K562 (cell line): ENCODE measurements at regions not wholly inside any gene's neighbourhood (a gene's known extent, or its start where the extent isn't known, plus 50 kb on each side); places are given as distances from the start of the nearest gene placed in this dataset.

Experiments
- ATAC-seq: fragments of 200-7000 bp; cut with Tn5 transposase; 3 replicates; pipeline ENCODE4 v1.9.1; 2020; ENCODE audit warnings: moderate library complexity
- BruUV-seq: library from RNA; stranded (reverse); fragments of 400-500 nt; replicated peaks from 2 replicates; lab custom pipeline; 2021; lab: Mats Ljungman, UMichigan
- CTCF ChIA-PET: fragments of 300-600 bp; formaldehyde crosslinking; extraction: SDS; loops from one replicate; lab custom pipeline; 2021; ENCODE audit warnings: low intra/inter-chr PET ratio; lab: Yijun Ruan, JAX
- POLR2A ChIA-PET: fragments of 300-600, 350-650 bp; sonication (Branson Sonifier 250); formaldehyde crosslinking; extraction: SDS; loops from one replicate; lab custom pipeline; 2021; ENCODE audit warnings: antibody characterized with exemption, inconsistent platforms; lab: Yijun Ruan, JAX
- DNase-seq, 4 experiments: peaks; one replicate each; pipeline versions ENCODE4 v3.0.0 to v3.0.0-alpha.2; 2011 to 2018; ENCODE audit warnings: low spot score in 3 of 4, mixed read lengths in 3 of 4; ENCODE audit errors: extremely low read depth in 1 of 4
- FAIRE-seq: peaks from 2 replicates; lab custom pipeline; 2011; peaks lifted over from hg19 to GRCh38; lab: Jason Lieb, UNC
- H2AFZ ChIP-seq: 2 replicates; pipeline ENCODE4 v1.6.0; 2011; ENCODE audit warnings: low read depth, low read length, control low read depth, inconsistent platforms
- H3K27ac ChIP-seq: fragments of 200-600 bp; 3 replicates; pipeline ENCODE4 v1.8.0; 2011; ENCODE audit warnings: low read depth, mild to moderate bottlenecking, control low read depth, inconsistent platforms, low read length, moderate library complexity, mixed read lengths; ENCODE audit errors: extremely low read depth
- H3K27me3 ChIP-seq, 2 experiments: fragments of 300-600 bp in 1 of 2; 2 replicates in 1 of 2; 3 replicates in 1 of 2; pipeline versions ENCODE4 v1.6.0 to v1.8.0; 2011; ENCODE audit warnings: inconsistent platforms in 2 of 2, low read length in 2 of 2, mild to moderate bottlenecking in 1 of 2, mixed read lengths in 1 of 2, moderate library complexity in 1 of 2; ENCODE audit not compliant: control insufficient read depth in 2 of 2, insufficient read depth in 2 of 2
- H3K36me3 ChIP-seq: fragments of 300-600 bp; 3 replicates; pipeline ENCODE4 v1.8.0; 2011; ENCODE audit warnings: mild to moderate bottlenecking, low read length, inconsistent platforms; ENCODE audit not compliant: control insufficient read depth, insufficient read depth
- H3K4me1 ChIP-seq, 2 experiments: fragments of 200-600 bp in 1 of 2; replicated peaks in 1 of 2; 2 replicates in 1 of 2; 3 replicates in 1 of 2; pipeline versions ENCODE4 v1.5.1 to v1.8.0; 2011; ENCODE audit warnings: inconsistent platforms in 2 of 2, low read length in 2 of 2, mild to moderate bottlenecking in 1 of 2, mixed read lengths in 1 of 2, moderate library complexity in 1 of 2; ENCODE audit not compliant: control insufficient read depth in 2 of 2, insufficient read depth in 2 of 2
- H3K4me2 ChIP-seq: 2 replicates; pipeline ENCODE4 v1.6.1; 2011; ENCODE audit warnings: low read length, control low read depth, inconsistent platforms, mixed read lengths; ENCODE audit not compliant: insufficient read depth
- H3K4me3 ChIP-seq: fragments of 200-600 bp; sonication (generic), shearing (Covaris generic); 2 replicates; pipeline ENCODE4 v1.5.1; 2016; ENCODE audit warnings: control low read depth, inconsistent platforms
- H3K79me2 ChIP-seq: fragments of 200-600 bp; 3 replicates; pipeline ENCODE4 v1.8.0; 2011; ENCODE audit warnings: low read length, inconsistent platforms; ENCODE audit not compliant: control insufficient read depth, insufficient read depth
- H3K9ac ChIP-seq, 2 experiments: 2 replicates each; pipeline versions ENCODE4 v1.6.0 to v1.6.1; 2011; ENCODE audit warnings: low read depth in 2 of 2, low read length in 2 of 2, control low read depth in 1 of 2, inconsistent platforms in 1 of 2, mild to moderate bottlenecking in 1 of 2, mixed read lengths in 1 of 2; ENCODE audit not compliant: insufficient read depth in 1 of 2
- H3K9me1 ChIP-seq: one replicate; pipeline ENCODE4 v1.6.0; 2011; ENCODE audit warnings: inconsistent platforms, mild to moderate bottlenecking, low read length, moderate library complexity; ENCODE audit not compliant: control insufficient read depth, insufficient read depth
- H3K9me3 ChIP-seq: replicated peaks from 2 replicates; pipeline ENCODE4 v1.5.1; 2011; ENCODE audit warnings: low read depth, low read length, inconsistent platforms; ENCODE audit not compliant: control insufficient read depth, insufficient read depth
- H4K20me1 ChIP-seq: replicated peaks from 2 replicates; pipeline ENCODE4 v1.6.1; 2011; ENCODE audit warnings: low read length, inconsistent platforms, mixed read lengths; ENCODE audit not compliant: control insufficient read depth, insufficient read depth
- CREBBP ChIP-seq: IDR thresholded peaks from one replicate; pipeline ENCODE4 v1.6.1; 2012; ENCODE audit warnings: low read depth, mild to moderate bottlenecking, control low read depth, inconsistent platforms, low read length
- GABPA ChIP-seq: fragments of 200-800 bp; sonication (Bioruptor generic); conservative IDR thresholded peaks from 2 replicates; pipeline ENCODE4 v1.6.1; 2016; ENCODE audit warnings: low read depth, missing genetic modification characterization, missing compliant biosample characterization
- MAFK ChIP-seq: IDR thresholded peaks from 2 replicates; pipeline ENCODE4 v1.6.1; 2011; ENCODE audit warnings: low read length, improper control_type of control experiment
- POU5F1 ChIP-seq: fragments of 150-350 bp; IDR thresholded peaks from 2 replicates; pipeline ENCODE4 v1.6.1; 2014; ENCODE audit warnings: borderline replicate concordance, low read length, low read depth, mild to moderate bottlenecking; ENCODE audit not compliant: partially characterized antibody
- SMARCA4 ChIP-seq: fragments of 450-650 bp; IDR thresholded peaks from 2 replicates; pipeline ENCODE4 v1.6.1; 2016
- SOX6 ChIP-seq: fragments of 450-650 bp; IDR thresholded peaks from 2 replicates; pipeline ENCODE4 v1.6.1; 2014; ENCODE audit warnings: mild to moderate bottlenecking
- SPI1 ChIP-seq: IDR thresholded peaks from 2 replicates; pipeline ENCODE4 v1.6.1; 2011; ENCODE audit warnings: low read depth, low read length, control low read depth, borderline replicate concordance
- SRSF3 ChIP-seq: fragments of 200-400 bp; formaldehyde crosslinking; IDR thresholded peaks from 2 replicates; pipeline ENCODE4 v1.6.1; 2016; ENCODE audit warnings: mild to moderate bottlenecking, low read length, moderate library complexity; ENCODE audit not compliant: insufficient read depth
- WGBS: fragments of 100-300 bp; shearing (Covaris generic); methylation state at CpG from one replicate; pipeline ENCODE4 v1.1.6; 2016; ENCODE audit warnings: low coverage, mixed read lengths; ENCODE audit not compliant: insufficient coverage; ENCODE audit errors: missing lambda C conversion rate; 5-methylcytosine and 5-hydroxymethylcytosine counted together
- in situ Hi-C: fragments of 300-500 bp; cut with MboI; formaldehyde crosslinking; loops from 4 replicates; pipeline ENCODE4 v1.15.0; 2018; ENCODE audit warnings: inconsistent platforms, mixed read lengths
- intact Hi-C: fragments of 100-400 bp; cut with micrococcal nuclease; formaldehyde crosslinking; loops from 2 replicates; pipeline ENCODE4 v1.14.2; 2022
- TF ChIP-seq, protein P1 (sequence below): fragments of 450-650 bp; IDR thresholded peaks from 2 replicates; pipeline ENCODE4 v1.6.1; 2017; ENCODE audit warnings: antibody characterized with exemption, mild to moderate bottlenecking
- TF ChIP-seq, protein P2 (sequence below): fragments of 200-800 bp; sonication (Bioruptor generic); IDR thresholded peaks from 2 replicates; pipeline ENCODE4 v1.6.1; 2017; ENCODE audit warnings: missing genetic modification characterization, missing compliant biosample characterization
- TF ChIP-seq, protein P3 (sequence below), 2 experiments: fragments of 450-650 bp; IDR thresholded peaks; 2 replicates each; pipeline ENCODE4 v1.6.1; 2018; ENCODE audit warnings: mild to moderate bottlenecking in 2 of 2, low read depth in 1 of 2; ENCODE audit not compliant: partially characterized antibody in 2 of 2

DNA sequence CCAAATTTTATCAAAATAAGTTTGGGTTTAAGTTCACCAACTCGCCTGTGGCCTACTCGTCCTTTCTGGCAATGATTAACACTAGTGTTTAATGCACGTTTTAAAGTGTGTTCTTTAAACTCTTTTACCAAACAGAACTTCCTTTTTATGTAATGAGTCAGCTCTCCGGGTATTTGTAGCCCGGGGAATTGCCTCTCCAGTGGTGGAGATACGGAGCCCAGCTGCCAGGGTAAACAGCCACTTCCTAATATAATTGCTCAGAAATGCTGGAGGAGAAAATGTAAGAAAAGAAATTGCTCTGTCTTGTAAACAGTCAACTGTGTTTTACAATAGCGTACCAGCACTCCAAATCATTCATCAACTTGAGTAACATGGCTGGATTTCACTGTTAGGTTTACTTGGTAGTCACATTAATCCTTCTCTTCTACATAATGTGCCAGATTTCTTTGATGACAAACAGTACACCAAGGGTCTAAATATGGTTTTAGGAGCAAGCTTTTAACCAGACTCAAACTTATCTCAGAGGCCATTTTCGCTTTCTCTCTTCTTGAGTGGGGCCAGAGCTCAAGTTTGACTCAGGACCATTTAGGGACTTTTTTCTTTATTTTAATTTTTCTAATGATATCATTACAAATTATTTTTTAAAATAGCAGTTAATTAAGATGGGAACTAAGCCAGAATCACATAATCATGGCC is 101.2 kb upstream of the SLC38A2 start:
- ChIA-PET CTCF (no interaction called here), POLR2A (interaction anchor here (0.6 kb wide), 1 partner anchor 13 kb away, joined by 3 read pairs; no protein-coding TSS in a partner anchor)
- ATAC-seq (peak; percentile 80), DNase-seq (peak in 2 of 4 experiments; percentile 56 to 57), FAIRE-seq (peak; percentile 81)
- Histone ChIP-seq H3K36me3 (no peaks in the 10 kb centered on the region), H3K79me2 (no peaks in the 10 kb centered on the region), H3K4me2 (peak overlapping the region; percentile 58), H3K4me3 (no peak overlapping the region), H2AFZ (peak overlapping the region; percentile 89), H3K27ac (peak overlapping the region; percentile 74), H3K9me3 (no peaks in the 10 kb centered on the region), H4K20me1 (no peaks in the 10 kb centered on the region), H3K9me1 (no peaks in the 10 kb centered on the region), H3K9ac (peak overlapping the region in 1 of 2 experiments; percentile 35; a peak in 1 of 4 replicates), H3K4me1 (peaks cover 0 to 22% of the 10 kb centered on the region in 2 experiments; a peak in 3 of 5 replicates), H3K27me3 (no peaks in the 10 kb centered on the region)
- BruUV-seq: no TSS peak
- in situ Hi-C loops (no loop called here), intact Hi-C loops (loop anchor here (5.0 kb wide), 1 partner anchor 91 kb away; no protein-coding TSS in a partner anchor)
- WGBS: 9% methylated on average over 8 of the region's 8 CpGs
- TF ChIP-seq POU5F1 (no peak), MAFK (peak; percentile 48; the same call in 1 of the 2 replicates), SPI1 (peak; percentile 33; the same call in 1 of the 2 replicates), SMARCA4 (peak; percentile 59), SOX6 (peak; percentile 50; the same call in 1 of the 2 replicates), CREBBP (no peak), SRSF3 (no peak), GABPA (tag) (0 out of 2 replicates have a peak, but pooled peaks have one; percentile 20)
- TF ChIP-seq, protein P1, sequence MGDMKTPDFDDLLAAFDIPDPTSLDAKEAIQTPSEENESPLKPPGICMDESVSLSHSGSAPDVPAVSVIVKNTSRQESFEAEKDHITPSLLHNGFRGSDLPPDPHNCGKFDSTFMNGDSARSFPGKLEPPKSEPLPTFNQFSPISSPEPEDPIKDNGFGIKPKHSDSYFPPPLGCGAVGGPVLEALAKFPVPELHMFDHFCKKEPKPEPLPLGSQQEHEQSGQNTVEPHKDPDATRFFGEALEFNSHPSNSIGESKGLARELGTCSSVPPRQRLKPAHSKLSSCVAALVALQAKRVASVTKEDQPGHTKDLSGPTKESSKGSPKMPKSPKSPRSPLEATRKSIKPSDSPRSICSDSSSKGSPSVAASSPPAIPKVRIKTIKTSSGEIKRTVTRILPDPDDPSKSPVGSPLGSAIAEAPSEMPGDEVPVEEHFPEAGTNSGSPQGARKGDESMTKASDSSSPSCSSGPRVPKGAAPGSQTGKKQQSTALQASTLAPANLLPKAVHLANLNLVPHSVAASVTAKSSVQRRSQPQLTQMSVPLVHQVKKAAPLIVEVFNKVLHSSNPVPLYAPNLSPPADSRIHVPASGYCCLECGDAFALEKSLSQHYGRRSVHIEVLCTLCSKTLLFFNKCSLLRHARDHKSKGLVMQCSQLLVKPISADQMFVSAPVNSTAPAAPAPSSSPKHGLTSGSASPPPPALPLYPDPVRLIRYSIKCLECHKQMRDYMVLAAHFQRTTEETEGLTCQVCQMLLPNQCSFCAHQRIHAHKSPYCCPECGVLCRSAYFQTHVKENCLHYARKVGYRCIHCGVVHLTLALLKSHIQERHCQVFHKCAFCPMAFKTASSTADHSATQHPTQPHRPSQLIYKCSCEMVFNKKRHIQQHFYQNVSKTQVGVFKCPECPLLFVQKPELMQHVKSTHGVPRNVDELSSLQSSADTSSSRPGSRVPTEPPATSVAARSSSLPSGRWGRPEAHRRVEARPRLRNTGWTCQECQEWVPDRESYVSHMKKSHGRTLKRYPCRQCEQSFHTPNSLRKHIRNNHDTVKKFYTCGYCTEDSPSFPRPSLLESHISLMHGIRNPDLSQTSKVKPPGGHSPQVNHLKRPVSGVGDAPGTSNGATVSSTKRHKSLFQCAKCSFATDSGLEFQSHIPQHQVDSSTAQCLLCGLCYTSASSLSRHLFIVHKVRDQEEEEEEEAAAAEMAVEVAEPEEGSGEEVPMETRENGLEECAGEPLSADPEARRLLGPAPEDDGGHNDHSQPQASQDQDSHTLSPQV: peak; percentile 74
- TF ChIP-seq, protein P2, sequence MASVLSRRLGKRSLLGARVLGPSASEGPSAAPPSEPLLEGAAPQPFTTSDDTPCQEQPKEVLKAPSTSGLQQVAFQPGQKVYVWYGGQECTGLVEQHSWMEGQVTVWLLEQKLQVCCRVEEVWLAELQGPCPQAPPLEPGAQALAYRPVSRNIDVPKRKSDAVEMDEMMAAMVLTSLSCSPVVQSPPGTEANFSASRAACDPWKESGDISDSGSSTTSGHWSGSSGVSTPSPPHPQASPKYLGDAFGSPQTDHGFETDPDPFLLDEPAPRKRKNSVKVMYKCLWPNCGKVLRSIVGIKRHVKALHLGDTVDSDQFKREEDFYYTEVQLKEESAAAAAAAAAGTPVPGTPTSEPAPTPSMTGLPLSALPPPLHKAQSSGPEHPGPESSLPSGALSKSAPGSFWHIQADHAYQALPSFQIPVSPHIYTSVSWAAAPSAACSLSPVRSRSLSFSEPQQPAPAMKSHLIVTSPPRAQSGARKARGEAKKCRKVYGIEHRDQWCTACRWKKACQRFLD (CRISPR knock-in tag): 0 out of 2 replicates have a peak, but pooled peaks have one; percentile 57
- TF ChIP-seq, protein P3, sequence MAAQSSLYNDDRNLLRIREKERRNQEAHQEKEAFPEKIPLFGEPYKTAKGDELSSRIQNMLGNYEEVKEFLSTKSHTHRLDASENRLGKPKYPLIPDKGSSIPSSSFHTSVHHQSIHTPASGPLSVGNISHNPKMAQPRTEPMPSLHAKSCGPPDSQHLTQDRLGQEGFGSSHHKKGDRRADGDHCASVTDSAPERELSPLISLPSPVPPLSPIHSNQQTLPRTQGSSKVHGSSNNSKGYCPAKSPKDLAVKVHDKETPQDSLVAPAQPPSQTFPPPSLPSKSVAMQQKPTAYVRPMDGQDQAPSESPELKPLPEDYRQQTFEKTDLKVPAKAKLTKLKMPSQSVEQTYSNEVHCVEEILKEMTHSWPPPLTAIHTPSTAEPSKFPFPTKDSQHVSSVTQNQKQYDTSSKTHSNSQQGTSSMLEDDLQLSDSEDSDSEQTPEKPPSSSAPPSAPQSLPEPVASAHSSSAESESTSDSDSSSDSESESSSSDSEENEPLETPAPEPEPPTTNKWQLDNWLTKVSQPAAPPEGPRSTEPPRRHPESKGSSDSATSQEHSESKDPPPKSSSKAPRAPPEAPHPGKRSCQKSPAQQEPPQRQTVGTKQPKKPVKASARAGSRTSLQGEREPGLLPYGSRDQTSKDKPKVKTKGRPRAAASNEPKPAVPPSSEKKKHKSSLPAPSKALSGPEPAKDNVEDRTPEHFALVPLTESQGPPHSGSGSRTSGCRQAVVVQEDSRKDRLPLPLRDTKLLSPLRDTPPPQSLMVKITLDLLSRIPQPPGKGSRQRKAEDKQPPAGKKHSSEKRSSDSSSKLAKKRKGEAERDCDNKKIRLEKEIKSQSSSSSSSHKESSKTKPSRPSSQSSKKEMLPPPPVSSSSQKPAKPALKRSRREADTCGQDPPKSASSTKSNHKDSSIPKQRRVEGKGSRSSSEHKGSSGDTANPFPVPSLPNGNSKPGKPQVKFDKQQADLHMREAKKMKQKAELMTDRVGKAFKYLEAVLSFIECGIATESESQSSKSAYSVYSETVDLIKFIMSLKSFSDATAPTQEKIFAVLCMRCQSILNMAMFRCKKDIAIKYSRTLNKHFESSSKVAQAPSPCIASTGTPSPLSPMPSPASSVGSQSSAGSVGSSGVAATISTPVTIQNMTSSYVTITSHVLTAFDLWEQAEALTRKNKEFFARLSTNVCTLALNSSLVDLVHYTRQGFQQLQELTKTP (IDR thresholded peaks at IDR 0.05; ENCODE audit: low read depth in 1 of 2, partially characterized antibody in 2 of 2): peak in 1 of 2 experiments; percentile 61
